ENCODE measurements at regions not wholly inside any gene's neighbourhood (a gene's known extent, or its start where the extent isn't known, plus 50 kb on each side); places are given as distances from the start of the nearest gene placed in this dataset.

DNA sequence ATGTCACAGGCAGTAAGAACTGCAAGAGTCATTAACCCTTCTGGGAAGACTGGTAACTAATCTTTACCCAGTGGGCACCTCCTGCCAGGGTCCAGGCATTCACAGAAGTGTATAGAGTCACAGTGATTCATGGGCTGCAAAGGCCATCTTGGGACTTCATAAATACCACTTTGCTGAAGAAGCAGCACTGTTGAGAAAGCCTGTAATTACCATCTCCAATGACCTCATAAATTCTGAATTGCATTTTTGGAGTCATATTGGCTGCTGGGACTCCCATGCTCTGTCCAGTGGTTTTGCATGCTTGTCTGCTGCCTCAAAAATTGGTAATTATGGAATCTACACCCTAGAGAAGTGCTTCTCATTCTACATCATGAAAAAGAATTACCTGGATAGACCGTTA lies 837.2 kb downstream of the NTRK3 start:
- H3K4me3 ChIP-seq (ENCODE audit: low read depth, low read length) = no peak overlapping the region
- no peak for DNase-seq (ENCODE audit: low read depth)
- TF ChIP-seq, protein P1, sequence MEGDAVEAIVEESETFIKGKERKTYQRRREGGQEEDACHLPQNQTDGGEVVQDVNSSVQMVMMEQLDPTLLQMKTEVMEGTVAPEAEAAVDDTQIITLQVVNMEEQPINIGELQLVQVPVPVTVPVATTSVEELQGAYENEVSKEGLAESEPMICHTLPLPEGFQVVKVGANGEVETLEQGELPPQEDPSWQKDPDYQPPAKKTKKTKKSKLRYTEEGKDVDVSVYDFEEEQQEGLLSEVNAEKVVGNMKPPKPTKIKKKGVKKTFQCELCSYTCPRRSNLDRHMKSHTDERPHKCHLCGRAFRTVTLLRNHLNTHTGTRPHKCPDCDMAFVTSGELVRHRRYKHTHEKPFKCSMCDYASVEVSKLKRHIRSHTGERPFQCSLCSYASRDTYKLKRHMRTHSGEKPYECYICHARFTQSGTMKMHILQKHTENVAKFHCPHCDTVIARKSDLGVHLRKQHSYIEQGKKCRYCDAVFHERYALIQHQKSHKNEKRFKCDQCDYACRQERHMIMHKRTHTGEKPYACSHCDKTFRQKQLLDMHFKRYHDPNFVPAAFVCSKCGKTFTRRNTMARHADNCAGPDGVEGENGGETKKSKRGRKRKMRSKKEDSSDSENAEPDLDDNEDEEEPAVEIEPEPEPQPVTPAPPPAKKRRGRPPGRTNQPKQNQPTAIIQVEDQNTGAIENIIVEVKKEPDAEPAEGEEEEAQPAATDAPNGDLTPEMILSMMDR (IDR thresholded peaks at IDR 0.05; ENCODE audit: low read depth, low read length, missing control alignments) = no peak
- in situ Hi-C loops (cut with HindIII; ENCODE audit: low sequenced_read_pairs) = no loop called here

- no peak overlapping the region for H3K4me3 ChIP-seq (ENCODE audit: low read depth, low read length)
- DNase-seq (ENCODE audit: low read depth) = no peak
- in situ Hi-C loops (cut with HindIII; ENCODE audit: low sequenced_read_pairs) = no loop called here
- TF ChIP-seq, protein P1 (IDR thresholded peaks at IDR 0.05; ENCODE audit: low read depth, low read length, missing control alignments) = no peak
Observed at GRCh38 chr15:87416591-87417257, 839.8 kb downstream of the NTRK3 start.

GRCh38 chr15:87408902-87409301 lies 847.6 kb downstream of the NTRK3 start:
- no peak overlapping the region for H3K4me3 ChIP-seq (ENCODE audit: low read depth, low read length)
- TF ChIP-seq, protein P1 (IDR thresholded peaks at IDR 0.05; ENCODE audit: low read depth, low read length, missing control alignments) = no peak
- in situ Hi-C loops (cut with HindIII; ENCODE audit: low sequenced_read_pairs) = no loop called here

DNA sequence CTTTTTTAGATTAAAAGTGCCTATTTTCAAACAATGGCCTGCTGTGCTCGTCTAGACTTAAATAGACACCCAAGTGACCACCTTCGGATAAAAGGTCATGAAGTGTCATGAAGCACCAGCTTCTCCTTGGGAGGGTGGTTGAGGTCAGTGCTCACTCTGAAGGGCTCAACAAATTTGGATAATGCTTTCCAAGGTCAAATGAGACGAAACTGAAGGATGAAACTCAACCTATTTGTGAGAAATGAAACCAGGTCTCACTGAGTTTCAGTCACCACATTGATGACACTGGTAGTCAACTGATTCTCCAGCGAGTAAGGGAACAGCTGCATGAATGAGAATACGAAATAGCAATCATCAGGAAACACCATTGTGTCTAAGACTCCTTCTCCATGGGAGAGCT lies 852.6 kb downstream of the NTRK3 start:
- no peak for DNase-seq (ENCODE audit: low read depth)
- no peak overlapping the region for H3K4me3 ChIP-seq (ENCODE audit: low read depth, low read length)
- TF ChIP-seq, protein P1 (IDR thresholded peaks at IDR 0.05; ENCODE audit: low read depth, low read length, missing control alignments) = no peak
- in situ Hi-C loops (cut with HindIII; ENCODE audit: low sequenced_read_pairs) = no loop called here

More at GRCh38 chr15:87408902-87409301, 847.6 kb downstream of the NTRK3 start:
- DNase-seq (ENCODE audit: low read depth) = no peak

DNA sequence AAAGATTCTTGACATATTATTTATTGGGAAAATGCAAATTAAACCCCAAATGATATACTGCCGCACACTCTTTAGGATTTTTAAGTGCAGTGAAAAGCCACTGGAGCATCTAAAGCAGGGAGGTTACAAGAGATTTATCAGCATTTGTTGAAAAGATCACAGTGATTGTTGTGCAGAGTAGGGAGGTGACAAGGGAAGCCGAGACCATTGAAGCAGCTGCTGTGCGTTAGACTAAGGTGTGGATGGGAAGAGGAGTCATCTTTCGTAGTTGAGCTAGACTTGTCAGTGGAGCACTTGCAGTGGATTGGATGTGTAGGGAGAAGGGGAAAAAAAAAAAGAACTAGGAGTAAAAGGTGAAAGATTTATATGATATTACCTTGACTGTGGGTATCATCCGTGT lies 854.6 kb downstream of the NTRK3 start:
- in situ Hi-C loops (cut with HindIII; ENCODE audit: low sequenced_read_pairs) = no loop called here
- no peak for DNase-seq (ENCODE audit: low read depth)
- H3K4me3 ChIP-seq (ENCODE audit: low read depth, low read length) = no peak overlapping the region
- TF ChIP-seq, protein P1 (IDR thresholded peaks at IDR 0.05; ENCODE audit: low read depth, low read length, missing control alignments) = no peak

- in situ Hi-C loops (cut with HindIII; ENCODE audit: low sequenced_read_pairs) = no loop called here
- TF ChIP-seq, protein P1 (IDR thresholded peaks at IDR 0.05; ENCODE audit: low read depth, low read length, missing control alignments) = no peak
- H3K4me3 ChIP-seq (ENCODE audit: low read depth, low read length) = no peak overlapping the region
- DNase-seq (ENCODE audit: low read depth) = no peak
Observed at GRCh38 chr15:87394676-87395075, 861.9 kb downstream of the NTRK3 start.

Data from astrocyte of the cerebellum (primary cell).